Epithelial cell of esophagus (primary cell): ENCODE measurements at regions not wholly inside any gene's neighbourhood (a gene's known extent, or its start where the extent isn't known, plus 50 kb on each side); places are given as distances from the start of the nearest gene placed in this dataset.

Experiments used
- DNase-seq: peaks from one replicate; pipeline ENCODE4 v3.0.0; 2010; ENCODE audit warnings: low read depth
- H3K4me3 ChIP-seq: 2 replicates; pipeline ENCODE4 v1.5.1; 2011; ENCODE audit warnings: mild to moderate bottlenecking, low read length, control low read depth
- CTCF ChIP-seq: IDR thresholded peaks from 2 replicates; pipeline ENCODE4 v1.5.1; 2011; ENCODE audit warnings: low read depth, mild to moderate bottlenecking, low read length, control low read depth, inconsistent platforms; ENCODE audit not compliant: insufficient read depth; ENCODE audit errors: missing control alignments

GRCh38 chr2:118558846-118559245 lies 288.6 kb downstream of the EN1 start:
- H3K4me3 ChIP-seq, result no peak overlapping the region
- no peak for DNase-seq
- TF ChIP-seq CTCF, result no peak

DNA sequence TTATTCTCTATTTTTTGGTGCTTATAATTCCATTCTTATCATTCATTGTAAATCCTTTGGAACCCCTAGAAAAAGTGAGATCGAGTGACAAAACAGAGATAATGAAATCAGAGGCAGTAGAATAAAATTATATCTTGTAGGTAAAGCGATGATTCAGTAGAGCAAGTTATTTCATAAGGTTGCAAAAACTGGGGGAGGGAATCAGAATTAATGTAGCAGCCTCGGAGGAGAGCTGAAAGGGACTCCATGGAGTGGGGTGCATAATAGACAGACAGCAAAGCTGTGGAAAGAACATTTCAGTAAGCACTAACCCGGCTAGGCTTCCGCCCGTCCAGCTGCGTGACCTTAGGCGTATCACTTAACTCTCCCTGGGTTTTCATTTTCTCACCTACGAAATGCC lies 289.7 kb downstream of the EN1 start:
- no peak for TF ChIP-seq CTCF
- DNase-seq, result no peak
- no peak overlapping the region for H3K4me3 ChIP-seq

- no peak for TF ChIP-seq CTCF
- H3K4me3 ChIP-seq, result no peak overlapping the region
- no peak for DNase-seq
Measured at GRCh38 chr2:118557016-118557415, 290.4 kb downstream of the EN1 start.

GRCh38 chr2:118554616-118555015 lies 292.8 kb downstream of the EN1 start:
- TF ChIP-seq CTCF, result no peak
- no peak for DNase-seq
- no peak overlapping the region for H3K4me3 ChIP-seq

- no peak for TF ChIP-seq CTCF
- no peak for DNase-seq
- no peak overlapping the region for H3K4me3 ChIP-seq
Measured at GRCh38 chr2:118549503-118549902, 297.9 kb downstream of the EN1 start.

DNA sequence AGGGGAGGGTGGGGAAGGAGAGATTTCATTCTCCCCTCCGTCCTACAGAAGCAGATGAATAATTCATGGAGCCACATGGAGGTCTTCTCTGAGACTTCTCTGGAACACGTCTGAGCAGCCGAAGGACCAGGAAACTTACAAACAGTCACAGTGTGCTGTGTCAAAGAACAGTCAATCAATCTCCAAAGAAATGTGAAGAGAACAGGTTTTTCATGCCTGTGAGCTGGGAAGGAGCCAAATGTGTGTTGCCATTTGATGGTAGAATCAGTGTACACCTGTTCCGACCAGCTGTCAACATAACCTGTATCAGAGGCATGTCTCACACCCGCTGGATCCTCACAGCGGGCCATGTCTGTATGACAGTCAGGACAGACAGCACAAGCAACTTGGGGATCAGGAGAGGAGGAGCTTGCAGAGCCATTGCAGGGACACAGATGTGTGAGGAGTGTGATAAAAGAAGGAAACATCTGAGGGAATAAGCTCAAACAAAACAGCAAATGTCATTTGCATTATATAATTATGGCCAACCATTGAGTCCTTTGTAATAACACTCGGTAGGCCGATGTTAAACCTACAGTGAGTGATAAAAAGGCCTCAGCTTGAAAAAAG lies 298.5 kb downstream of the EN1 start:
- peak; percentile 18 for DNase-seq
- no peak for TF ChIP-seq CTCF
- no peak overlapping the region for H3K4me3 ChIP-seq

DNA sequence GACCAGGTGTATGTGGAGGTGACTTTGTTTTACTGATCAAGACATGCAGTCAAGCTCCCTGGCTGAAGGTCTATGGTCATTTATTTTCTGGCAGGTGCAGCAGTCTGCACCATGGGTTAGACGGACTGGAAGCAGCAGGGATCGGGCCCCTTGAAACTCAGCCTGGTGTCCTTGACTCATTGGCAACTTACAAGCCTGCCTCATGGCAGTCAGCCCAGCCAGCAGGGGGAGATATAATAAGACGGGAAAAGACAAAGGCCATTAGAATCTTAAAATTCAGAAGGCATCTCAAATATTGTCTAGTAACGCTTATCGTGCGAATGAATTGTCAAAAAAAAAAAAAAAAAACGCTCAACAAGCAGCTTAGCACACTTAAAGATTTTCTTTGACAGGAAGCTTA lies 308.2 kb downstream of the EN1 start:
- no peak for TF ChIP-seq CTCF
- H3K4me3 ChIP-seq, result no peak overlapping the region
- peak; percentile 27 for DNase-seq
